ENCODE measurements at regions not wholly inside any gene's neighbourhood (a gene's known extent, or its start where the extent isn't known, plus 50 kb on each side); places are given as distances from the start of the nearest gene placed in this dataset.

- TF ChIP-seq POLR2A (IDR thresholded peaks at IDR 0.05; ENCODE audit: low read depth) (no peak), CTCF (IDR thresholded peaks at IDR 0.05) (no peak), POLR2AphosphoS5 (IDR thresholded peaks at IDR 0.05) (no peak)
These were observed 164.4 kb downstream of the TLR4 start for GRCh38 chr9:117868594-117868993.

Data from esophagus muscularis mucosa (tissue), 3 donors.